ENCODE measurements at regions not wholly inside any gene's neighbourhood (a gene's known extent, or its start where the extent isn't known, plus 50 kb on each side); places are given as distances from the start of the nearest gene placed in this dataset.

GRCh38 chr7:20971219-20971618 is 184.5 kb upstream of the SP8 start:
- H3K4me3 ChIP-seq (ENCODE audit: low read length), result no peak overlapping the region
- H3K9me3 ChIP-seq (ENCODE audit: low read depth, low read length), result no peaks in the 10 kb centered on the region
- H3K4me1 ChIP-seq (ENCODE audit: insufficient read depth, low read length), result no peaks in the 10 kb centered on the region
- H3K27me3 ChIP-seq (ENCODE audit: insufficient read depth, low read length), result no peaks in the 10 kb centered on the region

GRCh38 chr7:20980232-20980631 is 193.5 kb upstream of the SP8 start:
- no peaks in the 10 kb centered on the region for H3K9me3 ChIP-seq (ENCODE audit: low read depth, low read length)
- no peak overlapping the region for H3K4me3 ChIP-seq (ENCODE audit: low read length)
- H3K4me1 ChIP-seq (ENCODE audit: insufficient read depth, low read length), result no peaks in the 10 kb centered on the region
- H3K27me3 ChIP-seq (ENCODE audit: insufficient read depth, low read length), result no peaks in the 10 kb centered on the region

- Histone ChIP-seq H3K9me3 (ENCODE audit: low read depth, low read length) (no peaks in the 10 kb centered on the region), H3K27me3 (ENCODE audit: insufficient read depth, low read length) (no peaks in the 10 kb centered on the region), H3K4me3 (ENCODE audit: low read length) (no peak overlapping the region), H3K4me1 (ENCODE audit: insufficient read depth, low read length) (no peaks in the 10 kb centered on the region)
Observed at GRCh38 chr7:20980668-20981264, 194.1 kb upstream of the SP8 start.

GRCh38 chr7:20988340-20988739 is 201.7 kb upstream of the SP8 start:
- H3K4me1 ChIP-seq (ENCODE audit: insufficient read depth, low read length), result no peaks in the 10 kb centered on the region
- no peaks in the 10 kb centered on the region for H3K27me3 ChIP-seq (ENCODE audit: insufficient read depth, low read length)
- H3K4me3 ChIP-seq (ENCODE audit: low read length), result no peak overlapping the region
- H3K9me3 ChIP-seq (ENCODE audit: low read depth, low read length), result no peaks in the 10 kb centered on the region

GRCh38 chr7:20991544-20991943 is 204.9 kb upstream of the SP8 start:
- H3K4me3 ChIP-seq (ENCODE audit: low read length), result no peak overlapping the region
- no peaks in the 10 kb centered on the region for H3K27me3 ChIP-seq (ENCODE audit: insufficient read depth, low read length)
- no peaks in the 10 kb centered on the region for H3K4me1 ChIP-seq (ENCODE audit: insufficient read depth, low read length)
- H3K9me3 ChIP-seq (ENCODE audit: low read depth, low read length), result no peaks in the 10 kb centered on the region

- no peaks in the 10 kb centered on the region for H3K27me3 ChIP-seq (ENCODE audit: insufficient read depth, low read length)
- no peaks in the 10 kb centered on the region for H3K4me1 ChIP-seq (ENCODE audit: insufficient read depth, low read length)
Observed at GRCh38 chr7:20993693-20994092, 207.0 kb upstream of the SP8 start.

GRCh38 chr7:20998309-20998708 is 211.6 kb upstream of the SP8 start:
- no peak overlapping the region for H3K4me3 ChIP-seq (ENCODE audit: low read length)
- H3K27me3 ChIP-seq (ENCODE audit: insufficient read depth, low read length), result no peaks in the 10 kb centered on the region
- no peaks in the 10 kb centered on the region for H3K9me3 ChIP-seq (ENCODE audit: low read depth, low read length)
- no peaks in the 10 kb centered on the region for H3K4me1 ChIP-seq (ENCODE audit: insufficient read depth, low read length)

More at GRCh38 chr7:20993693-20994092, 207.0 kb upstream of the SP8 start:
- H3K9me3 ChIP-seq (ENCODE audit: low read depth, low read length), result no peaks in the 10 kb centered on the region
- H3K4me3 ChIP-seq (ENCODE audit: low read length), result no peak overlapping the region

- H3K4me3 ChIP-seq (ENCODE audit: low read length), result no peak overlapping the region
- no peaks in the 10 kb centered on the region for H3K27me3 ChIP-seq (ENCODE audit: insufficient read depth, low read length)
- H3K4me1 ChIP-seq (ENCODE audit: insufficient read depth, low read length), result no peaks in the 10 kb centered on the region
- no peaks in the 10 kb centered on the region for H3K9me3 ChIP-seq (ENCODE audit: low read depth, low read length)
Observed at GRCh38 chr7:21011153-21011552, 224.5 kb upstream of the SP8 start.

- Histone ChIP-seq H3K4me3 (ENCODE audit: low read length) (no peak overlapping the region), H3K4me1 (ENCODE audit: insufficient read depth, low read length) (no peaks in the 10 kb centered on the region), H3K27me3 (ENCODE audit: insufficient read depth, low read length) (no peaks in the 10 kb centered on the region), H3K9me3 (ENCODE audit: low read depth, low read length) (no peaks in the 10 kb centered on the region)
Observed at GRCh38 chr7:21013765-21014539, 227.3 kb upstream of the SP8 start.

GRCh38 chr7:21020667-21021066 is 234.0 kb upstream of the SP8 start:
- Histone ChIP-seq H3K9me3 (ENCODE audit: low read depth, low read length) (no peaks in the 10 kb centered on the region), H3K4me3 (ENCODE audit: low read length) (no peak overlapping the region), H3K27me3 (ENCODE audit: insufficient read depth, low read length) (no peaks in the 10 kb centered on the region), H3K4me1 (ENCODE audit: insufficient read depth, low read length) (no peaks in the 10 kb centered on the region)

- no peak overlapping the region for H3K4me3 ChIP-seq (ENCODE audit: low read length)
- H3K4me1 ChIP-seq (ENCODE audit: insufficient read depth, low read length), result no peaks in the 10 kb centered on the region
- H3K9me3 ChIP-seq (ENCODE audit: low read depth, low read length), result no peaks in the 10 kb centered on the region
- no peaks in the 10 kb centered on the region for H3K27me3 ChIP-seq (ENCODE audit: insufficient read depth, low read length)
Observed at GRCh38 chr7:21023841-21024484, 237.3 kb upstream of the SP8 start.

GRCh38 chr7:21024485-21024867 is 237.8 kb upstream of the SP8 start:
- Histone ChIP-seq H3K27me3 (ENCODE audit: insufficient read depth, low read length) (no peaks in the 10 kb centered on the region), H3K4me1 (ENCODE audit: insufficient read depth, low read length) (no peaks in the 10 kb centered on the region), H3K4me3 (ENCODE audit: low read length) (no peak overlapping the region), H3K9me3 (ENCODE audit: low read depth, low read length) (no peaks in the 10 kb centered on the region)

GRCh38 chr7:21028186-21028585 is 241.5 kb upstream of the SP8 start:
- Histone ChIP-seq H3K4me3 (ENCODE audit: low read length) (no peak overlapping the region), H3K4me1 (ENCODE audit: insufficient read depth, low read length) (no peaks in the 10 kb centered on the region), H3K9me3 (ENCODE audit: low read depth, low read length) (no peaks in the 10 kb centered on the region), H3K27me3 (ENCODE audit: insufficient read depth, low read length) (no peaks in the 10 kb centered on the region)

GRCh38 chr7:21028599-21028998 is 241.9 kb upstream of the SP8 start:
- no peak overlapping the region for H3K4me3 ChIP-seq (ENCODE audit: low read length)
- no peaks in the 10 kb centered on the region for H3K9me3 ChIP-seq (ENCODE audit: low read depth, low read length)
- H3K4me1 ChIP-seq (ENCODE audit: insufficient read depth, low read length), result no peaks in the 10 kb centered on the region
- no peaks in the 10 kb centered on the region for H3K27me3 ChIP-seq (ENCODE audit: insufficient read depth, low read length)

- no peaks in the 10 kb centered on the region for H3K9me3 ChIP-seq (ENCODE audit: low read depth, low read length)
- no peak overlapping the region for H3K4me3 ChIP-seq (ENCODE audit: low read length)
- no peaks in the 10 kb centered on the region for H3K27me3 ChIP-seq (ENCODE audit: insufficient read depth, low read length)
- no peaks in the 10 kb centered on the region for H3K4me1 ChIP-seq (ENCODE audit: insufficient read depth, low read length)
Observed at GRCh38 chr7:21029006-21029405, 242.3 kb upstream of the SP8 start.

All from mononuclear cell (primary cell).